HG02981 (cell line): ENCODE measurements at regions not wholly inside any gene's neighbourhood (a gene's known extent, or its start where the extent isn't known, plus 50 kb on each side); places are given as distances from the start of the nearest gene placed in this dataset.

ENCODE experiments used
- ATAC-seq: cut with Tn5 transposase; IDR thresholded peaks from one replicate; pipeline ENCODE4 v1.9.1; 2021; ENCODE audit warnings: mild to moderate bottlenecking, moderate library complexity; ENCODE audit not compliant: unreplicated experiment

GRCh38 chr9:96183751-96184150, 118.2 kb downstream of the HSD17B3 start:
- ATAC-seq = no peak

GRCh38 chr9:96178153-96178552, 123.8 kb downstream of the HSD17B3 start:
- no peak for ATAC-seq

- ATAC-seq = no peak
These were observed 124.3 kb downstream of the HSD17B3 start for GRCh38 chr9:96177719-96178028.

GRCh38 chr9:96177005-96177718, 124.8 kb downstream of the HSD17B3 start:
- ATAC-seq = no peak

- ATAC-seq = no peak
These were observed 126.2 kb downstream of the HSD17B3 start for GRCh38 chr9:96175796-96176195.

- ATAC-seq = no peak
These were observed 127.0 kb downstream of the HSD17B3 start for GRCh38 chr9:96175001-96175400.

- ATAC-seq = no peak
These were observed 127.6 kb downstream of the HSD17B3 start for GRCh38 chr9:96174371-96174770.

GRCh38 chr9:96173640-96174039, 128.3 kb downstream of the HSD17B3 start:
- no peak for ATAC-seq

GRCh38 chr9:96172797-96173196, 129.2 kb downstream of the HSD17B3 start:
- ATAC-seq = no peak

GRCh38 chr9:96171728-96172127, 130.2 kb downstream of the HSD17B3 start:
- no peak for ATAC-seq

GRCh38 chr9:96169901-96170300, 132.1 kb downstream of the HSD17B3 start:
- no peak for ATAC-seq

- ATAC-seq = no peak
These were observed 132.5 kb downstream of the HSD17B3 start for GRCh38 chr9:96169484-96169883.

- ATAC-seq = no peak
These were observed 133.1 kb downstream of the HSD17B3 start for GRCh38 chr9:96168882-96169281.

- ATAC-seq = no peak
These were observed 135.0 kb downstream of the HSD17B3 start for GRCh38 chr9:96167011-96167410.

GRCh38 chr9:96164268-96164683, 137.7 kb downstream of the HSD17B3 start:
- no peak for ATAC-seq

- ATAC-seq = no peak
These were observed 138.3 kb downstream of the HSD17B3 start for GRCh38 chr9:96163712-96164111.

GRCh38 chr9:96163161-96163560, 138.8 kb downstream of the HSD17B3 start:
- no peak for ATAC-seq

GRCh38 chr9:96161819-96162218, 140.2 kb downstream of the HSD17B3 start:
- no peak for ATAC-seq

- ATAC-seq = no peak
These were observed 141.1 kb downstream of the HSD17B3 start for GRCh38 chr9:96160866-96161265.

GRCh38 chr9:96160168-96160567, 141.8 kb downstream of the HSD17B3 start:
- ATAC-seq = no peak

- ATAC-seq = no peak
These were observed 142.4 kb downstream of the HSD17B3 start for GRCh38 chr9:96159596-96159995.

GRCh38 chr9:96158909-96159575, 142.9 kb downstream of the HSD17B3 start:
- no peak for ATAC-seq

GRCh38 chr9:96158147-96158546, 143.8 kb downstream of the HSD17B3 start:
- ATAC-seq = no peak
